ENCODE measurements at regions not wholly inside any gene's neighbourhood (a gene's known extent, or its start where the extent isn't known, plus 50 kb on each side); places are given as distances from the start of the nearest gene placed in this dataset.

GRCh38 chr13:50464349-50465251 lies 378.9 kb downstream of the DLEU7 start:
- no peak overlapping the region for H3K9ac ChIP-seq (ENCODE audit: low read depth, low read length)
- H2AFZ ChIP-seq (ENCODE audit: low read depth, low read length), result no peak overlapping the region
- no peaks in the 10 kb centered on the region for H3K4me1 ChIP-seq (ENCODE audit: insufficient read depth, low read length)
- no peak overlapping the region for H3K27ac ChIP-seq (ENCODE audit: low read length)
- H3K9me3 ChIP-seq (ENCODE audit: insufficient read depth, low read length, severe bottlenecking), result no peaks in the 10 kb centered on the region
- no peak overlapping the region for H3K4me2 ChIP-seq (ENCODE audit: insufficient read depth, low read length)
- H3K27me3 ChIP-seq (ENCODE audit: insufficient read depth, low read length, poor library complexity), result no peaks in the 10 kb centered on the region
- H3K36me3 ChIP-seq (ENCODE audit: insufficient read depth, low read length), result no peaks in the 10 kb centered on the region
- DNase-seq (no peak), ATAC-seq (ENCODE audit: insufficient read depth, low read depth) (no peak)
- no peaks in the 10 kb centered on the region for H3K79me2 ChIP-seq (ENCODE audit: insufficient read depth, low read length)
- H3K4me3 ChIP-seq (ENCODE audit: low read depth in 1 of 2, low read length in 2 of 2), result no peak overlapping the region
- TF ChIP-seq, protein P1, sequence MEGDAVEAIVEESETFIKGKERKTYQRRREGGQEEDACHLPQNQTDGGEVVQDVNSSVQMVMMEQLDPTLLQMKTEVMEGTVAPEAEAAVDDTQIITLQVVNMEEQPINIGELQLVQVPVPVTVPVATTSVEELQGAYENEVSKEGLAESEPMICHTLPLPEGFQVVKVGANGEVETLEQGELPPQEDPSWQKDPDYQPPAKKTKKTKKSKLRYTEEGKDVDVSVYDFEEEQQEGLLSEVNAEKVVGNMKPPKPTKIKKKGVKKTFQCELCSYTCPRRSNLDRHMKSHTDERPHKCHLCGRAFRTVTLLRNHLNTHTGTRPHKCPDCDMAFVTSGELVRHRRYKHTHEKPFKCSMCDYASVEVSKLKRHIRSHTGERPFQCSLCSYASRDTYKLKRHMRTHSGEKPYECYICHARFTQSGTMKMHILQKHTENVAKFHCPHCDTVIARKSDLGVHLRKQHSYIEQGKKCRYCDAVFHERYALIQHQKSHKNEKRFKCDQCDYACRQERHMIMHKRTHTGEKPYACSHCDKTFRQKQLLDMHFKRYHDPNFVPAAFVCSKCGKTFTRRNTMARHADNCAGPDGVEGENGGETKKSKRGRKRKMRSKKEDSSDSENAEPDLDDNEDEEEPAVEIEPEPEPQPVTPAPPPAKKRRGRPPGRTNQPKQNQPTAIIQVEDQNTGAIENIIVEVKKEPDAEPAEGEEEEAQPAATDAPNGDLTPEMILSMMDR (IDR thresholded peaks at IDR 0.05; ENCODE audit: borderline replicate concordance, extremely low read depth, low read length, poor library complexity, severe bottlenecking), result no peak
- no peak for TF ChIP-seq EZH2 (IDR thresholded peaks at IDR 0.05; ENCODE audit: borderline replicate concordance, low read depth, low read length, severe bottlenecking)
- no peaks in the 10 kb centered on the region for H4K20me1 ChIP-seq (ENCODE audit: insufficient read depth, low read length)

GRCh38 chr13:50466456-50466855 lies 377.0 kb downstream of the DLEU7 start:
- no peak overlapping the region for H3K27ac ChIP-seq (ENCODE audit: low read length)
- no peak for ATAC-seq (ENCODE audit: insufficient read depth, low read depth)

GRCh38 chr13:50467156-50468110 lies 376.1 kb downstream of the DLEU7 start:
- DNase-seq (no peak), ATAC-seq (ENCODE audit: insufficient read depth, low read depth) (no peak)
- no peak overlapping the region for H3K9ac ChIP-seq (ENCODE audit: low read depth, low read length)
- no peaks in the 10 kb centered on the region for H3K36me3 ChIP-seq (ENCODE audit: insufficient read depth, low read length)
- H3K27ac ChIP-seq (ENCODE audit: low read length), result no peak overlapping the region
- H3K79me2 ChIP-seq (ENCODE audit: insufficient read depth, low read length), result no peaks in the 10 kb centered on the region
- no peaks in the 10 kb centered on the region for H3K4me1 ChIP-seq (ENCODE audit: insufficient read depth, low read length)
- H3K4me3 ChIP-seq (ENCODE audit: low read depth in 1 of 2, low read length in 2 of 2), result no peak overlapping the region
- H3K27me3 ChIP-seq (ENCODE audit: insufficient read depth, low read length, poor library complexity), result no peaks in the 10 kb centered on the region
- no peak overlapping the region for H3K4me2 ChIP-seq (ENCODE audit: insufficient read depth, low read length)
- H3K9me3 ChIP-seq (ENCODE audit: insufficient read depth, low read length, severe bottlenecking), result no peaks in the 10 kb centered on the region
- H4K20me1 ChIP-seq (ENCODE audit: insufficient read depth, low read length), result no peaks in the 10 kb centered on the region
- no peak overlapping the region for H2AFZ ChIP-seq (ENCODE audit: low read depth, low read length)
- TF ChIP-seq, protein P1 (IDR thresholded peaks at IDR 0.05; ENCODE audit: borderline replicate concordance, extremely low read depth, low read length, poor library complexity, severe bottlenecking), result no peak
- no peak for TF ChIP-seq EZH2 (IDR thresholded peaks at IDR 0.05; ENCODE audit: borderline replicate concordance, low read depth, low read length, severe bottlenecking)

More at GRCh38 chr13:50466456-50466855, 377.0 kb downstream of the DLEU7 start:
- H3K4me2 ChIP-seq (ENCODE audit: insufficient read depth, low read length), result no peak overlapping the region
- no peak overlapping the region for H3K4me3 ChIP-seq (ENCODE audit: low read depth in 1 of 2, low read length in 2 of 2)
- no peaks in the 10 kb centered on the region for H3K36me3 ChIP-seq (ENCODE audit: insufficient read depth, low read length)
- TF ChIP-seq, protein P1 (IDR thresholded peaks at IDR 0.05; ENCODE audit: borderline replicate concordance, extremely low read depth, low read length, poor library complexity, severe bottlenecking), result no peak
- no peak for TF ChIP-seq EZH2 (IDR thresholded peaks at IDR 0.05; ENCODE audit: borderline replicate concordance, low read depth, low read length, severe bottlenecking)
- no peaks in the 10 kb centered on the region for H3K4me1 ChIP-seq (ENCODE audit: insufficient read depth, low read length)
- H4K20me1 ChIP-seq (ENCODE audit: insufficient read depth, low read length), result no peaks in the 10 kb centered on the region
- H3K9me3 ChIP-seq (ENCODE audit: insufficient read depth, low read length, severe bottlenecking), result no peaks in the 10 kb centered on the region
- H2AFZ ChIP-seq (ENCODE audit: low read depth, low read length), result no peak overlapping the region
- DNase-seq, result no peak
- H3K9ac ChIP-seq (ENCODE audit: low read depth, low read length), result no peak overlapping the region
- H3K79me2 ChIP-seq (ENCODE audit: insufficient read depth, low read length), result no peaks in the 10 kb centered on the region
- no peaks in the 10 kb centered on the region for H3K27me3 ChIP-seq (ENCODE audit: insufficient read depth, low read length, poor library complexity)
